ENCODE measurements at regions not wholly inside any gene's neighbourhood (a gene's known extent, or its start where the extent isn't known, plus 50 kb on each side); places are given as distances from the start of the nearest gene placed in this dataset.
"Not testable (repeated sequence)": the region's sequence is repeated elsewhere in the genome, so short reads cannot be mapped to it uniquely, and the experiment has no call there.

- Histone ChIP-seq H2BK5ac (ENCODE audit: low read length) (no peak overlapping the region), H3K23ac (ENCODE audit: low read depth, low read length, poor library complexity) (no peak overlapping the region), H3K4me1 (ENCODE audit: control insufficient read depth in 2 of 2, insufficient read depth in 1 of 2, low read depth in 1 of 2, low read length in 2 of 2) (peaks cover 0 to 5% of the 10 kb centered on the region in 2 donors), H3K9ac (ENCODE audit: low read depth, low read length, poor library complexity) (no peak overlapping the region), H2BK15ac (ENCODE audit: low read length) (no peak overlapping the region), H2BK120ac (ENCODE audit: low read depth, low read length) (no peak overlapping the region), H4K91ac (ENCODE audit: low read depth, low read length, poor library complexity) (no peak overlapping the region), H2AFZ (ENCODE audit: low read length) (no peak overlapping the region), H2AK5ac (ENCODE audit: low read depth, low read length) (no peak overlapping the region), H3K36me3 (replicated peaks in 1 of 2; ENCODE audit: control insufficient read depth in 2 of 2, insufficient read depth in 2 of 2, low read length in 2 of 2) (no peaks in the 10 kb centered on the region), H3K79me1 (ENCODE audit: low read depth, low read length) (no peaks in the 10 kb centered on the region), H3K27me3 (ENCODE audit: control insufficient read depth in 3 of 3, insufficient read depth in 3 of 3, low read depth in 1 of 3, low read length in 3 of 3) (no peaks in the 10 kb centered on the region), H4K8ac (ENCODE audit: low read depth, low read length) (no peak overlapping the region), H2BK12ac (ENCODE audit: low read length) (no peak overlapping the region), H3K9me3 (replicated peaks in 1 of 2; ENCODE audit: control insufficient read depth in 2 of 2, insufficient read depth in 1 of 2, low read depth in 1 of 2, low read length in 2 of 2) (no peaks in the 10 kb centered on the region), H3K4me2 (ENCODE audit: insufficient read depth, low read length, poor library complexity, severe bottlenecking) (no peak overlapping the region), H3K27ac (replicated peaks; ENCODE audit: low read length) (no peak overlapping the region), H3K18ac (ENCODE audit: low read length) (no peak overlapping the region), H3K4me3 (ENCODE audit: low read length in 2 of 2) (no peak overlapping the region), H3K4ac (ENCODE audit: low read length) (no peak overlapping the region), H3K14ac (ENCODE audit: low read length) (no peak overlapping the region)
- DNase-seq (ENCODE audit: low spot score), result no peak
- WGBS, 2 donors (ENCODE audit: extremely low coverage in 2 of 2, insufficient read length in 2 of 2, insufficient replicate concordance in 1 of 2), result no CpG with 5 or more reads among the region's 1 CpG
Observed at GRCh38 chr4:122082661-122083060, 69.5 kb upstream of the BLTP1 start.

GRCh38 chr4:122077653-122078052, 74.5 kb upstream of the BLTP1 start:
- H3K27ac ChIP-seq (replicated peaks; ENCODE audit: low read length); H2BK5ac ChIP-seq (ENCODE audit: low read length); H3K27me3 ChIP-seq (ENCODE audit: control insufficient read depth in 3 of 3, insufficient read depth in 3 of 3, low read depth in 1 of 3, low read length in 3 of 3); H4K8ac ChIP-seq (ENCODE audit: low read depth, low read length); H3K9ac ChIP-seq (ENCODE audit: low read depth, low read length, poor library complexity); H4K91ac ChIP-seq (ENCODE audit: low read depth, low read length, poor library complexity); H3K79me1 ChIP-seq (ENCODE audit: low read depth, low read length); H2AK5ac ChIP-seq (ENCODE audit: low read depth, low read length); H3K23ac ChIP-seq (ENCODE audit: low read depth, low read length, poor library complexity); DNase-seq (ENCODE audit: low spot score); H3K14ac ChIP-seq (ENCODE audit: low read length); H2BK12ac ChIP-seq (ENCODE audit: low read length); H2BK15ac ChIP-seq (ENCODE audit: low read length); H2BK120ac ChIP-seq (ENCODE audit: low read depth, low read length); H2AFZ ChIP-seq (ENCODE audit: low read length); H3K4me3 ChIP-seq (ENCODE audit: low read length in 2 of 2); H3K36me3 ChIP-seq (replicated peaks in 1 of 2; ENCODE audit: control insufficient read depth in 2 of 2, insufficient read depth in 2 of 2, low read length in 2 of 2); H3K18ac ChIP-seq (ENCODE audit: low read length); H3K4me2 ChIP-seq (ENCODE audit: insufficient read depth, low read length, poor library complexity, severe bottlenecking); H3K4ac ChIP-seq (ENCODE audit: low read length); H3K9me3 ChIP-seq (replicated peaks in 1 of 2; ENCODE audit: control insufficient read depth in 2 of 2, insufficient read depth in 1 of 2, low read depth in 1 of 2, low read length in 2 of 2); H3K4me1 ChIP-seq (ENCODE audit: control insufficient read depth in 2 of 2, insufficient read depth in 1 of 2, low read depth in 1 of 2, low read length in 2 of 2): not testable (repeated sequence)
- WGBS, 2 donors (ENCODE audit: extremely low coverage in 2 of 2, insufficient read length in 2 of 2, insufficient replicate concordance in 1 of 2), result no CpG with 5 or more reads among the region's 6 CpGs

- not testable (repeated sequence) for H3K79me1 ChIP-seq (ENCODE audit: low read depth, low read length); H3K4me2 ChIP-seq (ENCODE audit: insufficient read depth, low read length, poor library complexity, severe bottlenecking); H4K91ac ChIP-seq (ENCODE audit: low read depth, low read length, poor library complexity); H3K4me3 ChIP-seq (ENCODE audit: low read length in 2 of 2); H3K14ac ChIP-seq (ENCODE audit: low read length); H2BK5ac ChIP-seq (ENCODE audit: low read length); H2BK120ac ChIP-seq (ENCODE audit: low read depth, low read length); H3K9ac ChIP-seq (ENCODE audit: low read depth, low read length, poor library complexity); H3K4ac ChIP-seq (ENCODE audit: low read length); H3K18ac ChIP-seq (ENCODE audit: low read length); H3K23ac ChIP-seq (ENCODE audit: low read depth, low read length, poor library complexity); H3K27me3 ChIP-seq (ENCODE audit: control insufficient read depth in 3 of 3, insufficient read depth in 3 of 3, low read depth in 1 of 3, low read length in 3 of 3); H3K36me3 ChIP-seq (replicated peaks in 1 of 2; ENCODE audit: control insufficient read depth in 2 of 2, insufficient read depth in 2 of 2, low read length in 2 of 2); H2AK5ac ChIP-seq (ENCODE audit: low read depth, low read length); H3K4me1 ChIP-seq (ENCODE audit: control insufficient read depth in 2 of 2, insufficient read depth in 1 of 2, low read depth in 1 of 2, low read length in 2 of 2); H3K9me3 ChIP-seq (replicated peaks in 1 of 2; ENCODE audit: control insufficient read depth in 2 of 2, insufficient read depth in 1 of 2, low read depth in 1 of 2, low read length in 2 of 2); DNase-seq (ENCODE audit: low spot score); H2BK15ac ChIP-seq (ENCODE audit: low read length); H4K8ac ChIP-seq (ENCODE audit: low read depth, low read length); H3K27ac ChIP-seq (replicated peaks; ENCODE audit: low read length); H2BK12ac ChIP-seq (ENCODE audit: low read length)
- WGBS, 2 donors (ENCODE audit: extremely low coverage in 2 of 2, insufficient read length in 2 of 2, insufficient replicate concordance in 1 of 2), result no CpG with 5 or more reads among the region's 2 CpGs
- peak overlapping the region; percentile 69 for H2AFZ ChIP-seq (ENCODE audit: low read length)
Observed at GRCh38 chr4:122076835-122077234, 75.3 kb upstream of the BLTP1 start.

GRCh38 chr4:122073615-122074014, 78.5 kb upstream of the BLTP1 start:
- Histone ChIP-seq H2BK120ac (ENCODE audit: low read depth, low read length) (no peak overlapping the region), H3K27me3 (ENCODE audit: control insufficient read depth in 3 of 3, insufficient read depth in 3 of 3, low read depth in 1 of 3, low read length in 3 of 3) (no peaks in the 10 kb centered on the region), H4K8ac (ENCODE audit: low read depth, low read length) (no peak overlapping the region), H3K4me1 (ENCODE audit: control insufficient read depth in 2 of 2, insufficient read depth in 1 of 2, low read depth in 1 of 2, low read length in 2 of 2) (no peaks in the 10 kb centered on the region), H4K91ac (ENCODE audit: low read depth, low read length, poor library complexity) (no peak overlapping the region), H2BK15ac (ENCODE audit: low read length) (no peak overlapping the region), H3K4ac (ENCODE audit: low read length) (no peak overlapping the region), H2BK5ac (ENCODE audit: low read length) (no peak overlapping the region), H3K79me1 (ENCODE audit: low read depth, low read length) (no peaks in the 10 kb centered on the region), H3K36me3 (replicated peaks in 1 of 2; ENCODE audit: control insufficient read depth in 2 of 2, insufficient read depth in 2 of 2, low read length in 2 of 2) (no peaks in the 10 kb centered on the region), H3K27ac (replicated peaks; ENCODE audit: low read length) (no peak overlapping the region), H2AFZ (ENCODE audit: low read length) (no peak overlapping the region), H3K18ac (ENCODE audit: low read length) (no peak overlapping the region), H3K9ac (ENCODE audit: low read depth, low read length, poor library complexity) (no peak overlapping the region), H3K4me2 (ENCODE audit: insufficient read depth, low read length, poor library complexity, severe bottlenecking) (no peak overlapping the region), H3K23ac (ENCODE audit: low read depth, low read length, poor library complexity) (no peak overlapping the region), H2AK5ac (ENCODE audit: low read depth, low read length) (no peak overlapping the region), H3K14ac (ENCODE audit: low read length) (no peak overlapping the region), H3K9me3 (replicated peaks in 1 of 2; ENCODE audit: control insufficient read depth in 2 of 2, insufficient read depth in 1 of 2, low read depth in 1 of 2, low read length in 2 of 2) (no peaks in the 10 kb centered on the region), H2BK12ac (ENCODE audit: low read length) (no peak overlapping the region), H3K4me3 (ENCODE audit: low read length in 2 of 2) (no peak overlapping the region)
- no CpG with 5 or more reads among the region's 2 CpGs for WGBS, 2 donors (ENCODE audit: extremely low coverage in 2 of 2, insufficient read length in 2 of 2, insufficient replicate concordance in 1 of 2)
- DNase-seq (ENCODE audit: low spot score), result no peak
